Thoracic aorta (tissue), 2 donors: ENCODE measurements at regions not wholly inside any gene's neighbourhood (a gene's known extent, or its start where the extent isn't known, plus 50 kb on each side); places are given as distances from the start of the nearest gene placed in this dataset.

Experiments
- ATAC-seq: fragments of 150-250 bp; one replicate; pipeline ENCODE4 v1.8.0; 2017; ENCODE audit warnings: low read depth; ENCODE audit not compliant: insufficient number of reproducible peaks, low FRiP score
- DNase-seq: peaks from one replicate; pipeline ENCODE4 v3.0.0-alpha.2; 2020; ENCODE audit warnings: low spot score
- H3K27ac ChIP-seq, 2 donors: fragments of 200-600 bp; sonication (generic); 1 replicate in 1 of 2; 2 replicates in 1 of 2; pipeline ENCODE4 v1.5.1; 2016; ENCODE audit warnings: mild to moderate bottlenecking in 2 of 2, moderate library complexity in 2 of 2
- H3K27me3 ChIP-seq: fragments of 200-600 bp; sonication (generic); replicated peaks from 2 replicates; pipeline ENCODE4 v1.6.0; 2016; ENCODE audit warnings: mild to moderate bottlenecking; ENCODE audit not compliant: insufficient read depth
- H3K36me3 ChIP-seq: fragments of 200-600 bp; sonication (generic); one replicate; pipeline ENCODE4 v1.5.1; 2016
- H3K4me1 ChIP-seq, 2 donors: fragments of 200-600 bp; sonication (generic); 1 replicate in 1 of 2; 2 replicates in 1 of 2; pipeline versions ENCODE4 v1.5.1 to v1.6.0; 2016; ENCODE audit warnings: low read depth in 2 of 2, mild to moderate bottlenecking in 1 of 2; ENCODE audit not compliant: control insufficient read depth in 1 of 2
- H3K4me3 ChIP-seq: fragments of 200-600 bp; sonication (generic); 2 replicates; pipeline ENCODE4 v1.5.1; 2016; ENCODE audit warnings: mild to moderate bottlenecking
- H3K9me3 ChIP-seq: fragments of 200-600 bp; sonication (generic); 2 replicates; pipeline ENCODE4 v1.5.1; 2016
- CTCF ChIP-seq: fragments of 200-600 bp; sonication (generic); IDR thresholded peaks from one replicate; pipeline ENCODE4 v1.5.1; 2019; ENCODE audit warnings: antibody characterized with exemption

- Histone ChIP-seq H3K36me3 (no peaks in the 10 kb centered on the region), H3K4me1 (no peaks in the 10 kb centered on the region), H3K4me3 (no peak overlapping the region), H3K27ac (no peak overlapping the region), H3K9me3 (no peaks in the 10 kb centered on the region), H3K27me3 (no peaks in the 10 kb centered on the region)
- no peak for TF ChIP-seq CTCF
- DNase-seq (no peak), ATAC-seq (no peak)
Observed at GRCh38 chr17:17402558-17402957, 74.2 kb upstream of the MED9 start.

GRCh38 chr17:17403065-17403464 is 73.7 kb upstream of the MED9 start:
- no peak for ATAC-seq
- no peak for TF ChIP-seq CTCF
- H3K27me3 ChIP-seq: no peaks in the 10 kb centered on the region

GRCh38 chr17:17403899-17404576 is 72.8 kb upstream of the MED9 start:
- no peak overlapping the region for H3K4me3 ChIP-seq
- DNase-seq (no peak), ATAC-seq (no peak)
- no peak overlapping the region for H3K27ac ChIP-seq
- H3K4me1 ChIP-seq: no peaks in the 10 kb centered on the region
- TF ChIP-seq CTCF: no peak
- H3K36me3 ChIP-seq: no peaks in the 10 kb centered on the region
- no peaks in the 10 kb centered on the region for H3K9me3 ChIP-seq
- no peaks in the 10 kb centered on the region for H3K27me3 ChIP-seq

More at GRCh38 chr17:17403065-17403464, 73.7 kb upstream of the MED9 start:
- no peak for DNase-seq
- Histone ChIP-seq H3K27ac (no peak overlapping the region), H3K4me3 (no peak overlapping the region), H3K4me1 (no peaks in the 10 kb centered on the region), H3K9me3 (no peaks in the 10 kb centered on the region), H3K36me3 (no peaks in the 10 kb centered on the region)

- Histone ChIP-seq H3K4me3 (no peak overlapping the region), H3K27me3 (no peaks in the 10 kb centered on the region), H3K36me3 (no peaks in the 10 kb centered on the region), H3K4me1 (no peaks in the 10 kb centered on the region), H3K9me3 (no peaks in the 10 kb centered on the region), H3K27ac (no peak overlapping the region)
- DNase-seq (no peak), ATAC-seq (no peak)
- TF ChIP-seq CTCF: no peak
Observed at GRCh38 chr17:17405673-17406072, 71.1 kb upstream of the MED9 start.

- no peaks in the 10 kb centered on the region for H3K27me3 ChIP-seq
- no peaks in the 10 kb centered on the region for H3K4me1 ChIP-seq
- no peaks in the 10 kb centered on the region for H3K36me3 ChIP-seq
- no peak for DNase-seq
- no peaks in the 10 kb centered on the region for H3K9me3 ChIP-seq
- H3K27ac ChIP-seq: no peak overlapping the region
- no peak for ATAC-seq
- no peak for TF ChIP-seq CTCF
- H3K4me3 ChIP-seq: no peak overlapping the region
Observed at GRCh38 chr17:17406225-17406624, 70.6 kb upstream of the MED9 start.
